HL-60 (cell line): ENCODE measurements at regions not wholly inside any gene's neighbourhood (a gene's known extent, or its start where the extent isn't known, plus 50 kb on each side); places are given as distances from the start of the nearest gene placed in this dataset.

Experiments used
- DNase-seq, 2 experiments: peaks; one replicate each; pipeline ENCODE4 v3.0.0-alpha.2; 2010 to 2020; ENCODE audit warnings: low read depth in 1 of 2, low spot score in 1 of 2
- H3K27ac ChIP-seq: fragments of 250-450 bp; sonication (Bioruptor Pico); replicated peaks from 2 replicates; pipeline ENCODE4 v1.5.1; 2020; ENCODE audit warnings: mild to moderate bottlenecking, moderate library complexity
- H3K27me3 ChIP-seq: fragments of 250-450 bp; sonication (Bioruptor Pico); 2 replicates; pipeline ENCODE4 v1.5.1; 2021; ENCODE audit warnings: mild to moderate bottlenecking, moderate library complexity; ENCODE audit not compliant: insufficient read depth, poor library complexity, severe bottlenecking
- H3K4me3 ChIP-seq: replicated peaks from 2 replicates; pipeline ENCODE4 v1.5.1; 2011; ENCODE audit warnings: mild to moderate bottlenecking, control low read depth, low read length; ENCODE audit not compliant: insufficient read depth
- CTCF ChIP-seq: IDR thresholded peaks from one replicate; pipeline ENCODE4 v1.5.1; 2011; ENCODE audit warnings: low read length, control low read depth, inconsistent platforms; ENCODE audit not compliant: insufficient read depth
- GABPA ChIP-seq: IDR thresholded peaks from 2 replicates; pipeline ENCODE4 v1.6.1; 2012; ENCODE audit warnings: low read depth
- POLR2AphosphoS5 ChIP-seq: IDR thresholded peaks from 2 replicates; pipeline ENCODE4 v1.6.1; 2012; ENCODE audit warnings: low read depth
- REST ChIP-seq: IDR thresholded peaks from 2 replicates; pipeline ENCODE4 v1.6.1; 2012; ENCODE audit warnings: low read depth; ENCODE audit not compliant: insufficient replicate concordance
- SPI1 ChIP-seq: IDR thresholded peaks from 2 replicates; pipeline ENCODE4 v1.6.1; 2012; ENCODE audit warnings: low read depth, mild to moderate bottlenecking, borderline replicate concordance

- no peaks in the 10 kb centered on the region for H3K27me3 ChIP-seq
- TF ChIP-seq REST (no peak), GABPA (no peak), CTCF (no peak), POLR2AphosphoS5 (no peak), SPI1 (no peak)
- no peak for DNase-seq
- H3K4me3 ChIP-seq, result no peak overlapping the region
- no peak overlapping the region for H3K27ac ChIP-seq
These were observed 52.7 kb upstream of the NCK2 start for GRCh38 chr2:105691947-105692390.

- TF ChIP-seq GABPA (no peak), POLR2AphosphoS5 (no peak), REST (no peak), CTCF (no peak), SPI1 (no peak)
- no peaks in the 10 kb centered on the region for H3K27me3 ChIP-seq
- DNase-seq, result no peak
- H3K4me3 ChIP-seq, result no peak overlapping the region
- no peak overlapping the region for H3K27ac ChIP-seq
These were observed 54.1 kb upstream of the NCK2 start for GRCh38 chr2:105690566-105690965.

GRCh38 chr2:105689484-105689883 lies 55.2 kb upstream of the NCK2 start:
- Histone ChIP-seq H3K27ac (no peak overlapping the region), H3K27me3 (no peaks in the 10 kb centered on the region), H3K4me3 (no peak overlapping the region)
- TF ChIP-seq GABPA (no peak), POLR2AphosphoS5 (no peak), SPI1 (no peak), REST (no peak), CTCF (no peak)
- no peak for DNase-seq
